ENCODE measurements at regions not wholly inside any gene's neighbourhood (a gene's known extent, or its start where the extent isn't known, plus 50 kb on each side); places are given as distances from the start of the nearest gene placed in this dataset.

GRCh38 chr15:38672814-38673670 is 108.4 kb upstream of the RASGRP1 start:
- TF ChIP-seq EZH2 (IDR thresholded peaks at IDR 0.05; ENCODE audit: insufficient read depth, low read length): no peak
- TF ChIP-seq, protein P1, sequence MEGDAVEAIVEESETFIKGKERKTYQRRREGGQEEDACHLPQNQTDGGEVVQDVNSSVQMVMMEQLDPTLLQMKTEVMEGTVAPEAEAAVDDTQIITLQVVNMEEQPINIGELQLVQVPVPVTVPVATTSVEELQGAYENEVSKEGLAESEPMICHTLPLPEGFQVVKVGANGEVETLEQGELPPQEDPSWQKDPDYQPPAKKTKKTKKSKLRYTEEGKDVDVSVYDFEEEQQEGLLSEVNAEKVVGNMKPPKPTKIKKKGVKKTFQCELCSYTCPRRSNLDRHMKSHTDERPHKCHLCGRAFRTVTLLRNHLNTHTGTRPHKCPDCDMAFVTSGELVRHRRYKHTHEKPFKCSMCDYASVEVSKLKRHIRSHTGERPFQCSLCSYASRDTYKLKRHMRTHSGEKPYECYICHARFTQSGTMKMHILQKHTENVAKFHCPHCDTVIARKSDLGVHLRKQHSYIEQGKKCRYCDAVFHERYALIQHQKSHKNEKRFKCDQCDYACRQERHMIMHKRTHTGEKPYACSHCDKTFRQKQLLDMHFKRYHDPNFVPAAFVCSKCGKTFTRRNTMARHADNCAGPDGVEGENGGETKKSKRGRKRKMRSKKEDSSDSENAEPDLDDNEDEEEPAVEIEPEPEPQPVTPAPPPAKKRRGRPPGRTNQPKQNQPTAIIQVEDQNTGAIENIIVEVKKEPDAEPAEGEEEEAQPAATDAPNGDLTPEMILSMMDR (IDR thresholded peaks at IDR 0.05; ENCODE audit: insufficient read depth, low read depth, low read length): no peak
